Vagina (tissue), 2 donors: ENCODE measurements at regions not wholly inside any gene's neighbourhood (a gene's known extent, or its start where the extent isn't known, plus 50 kb on each side); places are given as distances from the start of the nearest gene placed in this dataset.
"Not testable (repeated sequence)": the region's sequence is repeated elsewhere in the genome, so short reads cannot be mapped to it uniquely, and the experiment has no call there.

ENCODE experiments used
- DNase-seq, 2 donors: peaks; one replicate each; pipeline ENCODE4 v3.0.0-alpha.2; 2017; ENCODE audit errors: extremely low spot score in 2 of 2
- H3K27ac ChIP-seq: fragments of 200-600 bp; sonication (generic); one replicate; pipeline ENCODE4 v1.5.1; 2019
- H3K27me3 ChIP-seq: fragments of 200-600 bp; sonication (generic); one replicate; pipeline ENCODE4 v1.5.1; 2019
- H3K36me3 ChIP-seq, 2 donors: fragments of 200-600 bp; sonication (generic); one replicate each; pipeline ENCODE4 v1.5.1; 2017 to 2019
- H3K4me1 ChIP-seq: fragments of 200-600 bp; sonication (generic); one replicate; pipeline ENCODE4 v1.5.1; 2019
- H3K4me3 ChIP-seq, 2 donors: fragments of 200-600 bp; sonication (generic); 1 replicate in 1 of 2; 2 replicates in 1 of 2; pipeline ENCODE4 v1.5.1; 2016 to 2019
- H3K9me3 ChIP-seq: fragments of 200-600 bp; sonication (generic); one replicate; pipeline ENCODE4 v1.5.1; 2019
- POLR2A ChIP-seq, 2 donors: fragments of 450-650 bp; IDR thresholded peaks; one replicate each; pipeline ENCODE4 v1.6.1; 2017; ENCODE audit warnings: antibody characterized with exemption in 2 of 2, mild to moderate bottlenecking in 2 of 2, moderate library complexity in 2 of 2
- POLR2AphosphoS5 ChIP-seq, 2 donors: sonication (generic); formaldehyde crosslinking; IDR thresholded peaks; one replicate each; pipeline ENCODE4 v1.9.0; 2017; ENCODE audit warnings: antibody characterized with exemption in 2 of 2, mild to moderate bottlenecking in 2 of 2, low read depth in 1 of 2; ENCODE audit not compliant: insufficient read depth in 1 of 2
- intact Hi-C: fragments of 100-400 bp; cut with DNase I; formaldehyde crosslinking; loops from one replicate; pipeline ENCODE4 v1.15.1; 2023
- TF ChIP-seq, protein P1 (sequence below), 3 experiments: fragments of 450-650 bp in 2 of 3; fragments of 200-600 bp in 1 of 3; sonication (generic) in 1 of 3; IDR thresholded peaks; one replicate each; pipeline ENCODE4 v1.5.1; 2017 to 2019; ENCODE audit warnings: antibody characterized with exemption in 3 of 3, mild to moderate bottlenecking in 2 of 3, moderate library complexity in 2 of 3

DNA sequence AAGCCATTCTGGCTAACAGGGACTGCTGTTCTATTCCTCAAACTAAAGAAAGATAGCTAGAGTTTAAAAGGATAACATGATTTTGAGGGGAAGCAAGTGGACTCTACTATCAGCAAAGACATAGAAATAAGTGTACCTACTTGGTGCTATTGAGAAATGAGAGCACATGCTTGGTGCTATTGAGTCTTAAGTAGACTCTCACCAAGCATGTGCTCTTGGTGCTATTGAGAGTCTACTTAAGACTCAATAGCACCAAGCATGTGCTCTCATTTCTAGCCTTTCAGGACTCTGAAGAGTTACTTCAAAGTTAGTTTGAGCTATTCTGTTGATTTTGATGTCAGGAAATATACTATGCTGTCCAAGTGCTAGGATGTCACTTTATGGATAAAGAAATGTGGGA lies 733.0 kb upstream of the ZWINT start:
- Histone ChIP-seq H3K4me1 (no peaks in the 10 kb centered on the region), H3K9me3 (no peaks in the 10 kb centered on the region), H3K36me3 (no peaks in the 10 kb centered on the region), H3K27me3 (no peaks in the 10 kb centered on the region), H3K27ac (no peak overlapping the region), H3K4me3 (no peak overlapping the region)
- intact Hi-C loops, result no loop called here
- TF ChIP-seq, protein P1, sequence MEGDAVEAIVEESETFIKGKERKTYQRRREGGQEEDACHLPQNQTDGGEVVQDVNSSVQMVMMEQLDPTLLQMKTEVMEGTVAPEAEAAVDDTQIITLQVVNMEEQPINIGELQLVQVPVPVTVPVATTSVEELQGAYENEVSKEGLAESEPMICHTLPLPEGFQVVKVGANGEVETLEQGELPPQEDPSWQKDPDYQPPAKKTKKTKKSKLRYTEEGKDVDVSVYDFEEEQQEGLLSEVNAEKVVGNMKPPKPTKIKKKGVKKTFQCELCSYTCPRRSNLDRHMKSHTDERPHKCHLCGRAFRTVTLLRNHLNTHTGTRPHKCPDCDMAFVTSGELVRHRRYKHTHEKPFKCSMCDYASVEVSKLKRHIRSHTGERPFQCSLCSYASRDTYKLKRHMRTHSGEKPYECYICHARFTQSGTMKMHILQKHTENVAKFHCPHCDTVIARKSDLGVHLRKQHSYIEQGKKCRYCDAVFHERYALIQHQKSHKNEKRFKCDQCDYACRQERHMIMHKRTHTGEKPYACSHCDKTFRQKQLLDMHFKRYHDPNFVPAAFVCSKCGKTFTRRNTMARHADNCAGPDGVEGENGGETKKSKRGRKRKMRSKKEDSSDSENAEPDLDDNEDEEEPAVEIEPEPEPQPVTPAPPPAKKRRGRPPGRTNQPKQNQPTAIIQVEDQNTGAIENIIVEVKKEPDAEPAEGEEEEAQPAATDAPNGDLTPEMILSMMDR (IDR thresholded peaks at IDR 0.05), result no peak
- TF ChIP-seq POLR2A (IDR thresholded peaks at IDR 0.05), result no peak
- TF ChIP-seq POLR2AphosphoS5 (IDR thresholded peaks at IDR 0.05; ENCODE audit: insufficient read depth in 1 of 2, low read depth in 1 of 2), result no peak
- no peak for DNase-seq

DNA sequence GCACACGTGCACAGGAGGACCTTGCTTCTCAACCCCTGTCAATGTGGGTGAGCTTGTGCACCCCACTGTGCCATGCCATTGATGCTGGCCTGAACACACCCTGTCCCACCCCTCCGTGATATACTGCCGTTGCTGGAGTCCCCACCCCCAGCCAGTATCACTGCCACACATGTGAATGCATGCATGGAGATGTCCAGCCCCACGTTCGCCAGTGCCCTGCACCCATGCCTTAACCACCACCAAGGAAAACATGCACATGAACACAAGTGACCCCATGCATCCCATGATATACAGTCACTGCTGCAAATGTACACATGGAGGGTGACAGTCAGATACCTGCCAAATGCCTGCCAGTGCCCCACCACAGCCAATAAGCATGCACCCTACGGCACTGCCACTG lies 692.5 kb upstream of the ZWINT start:
- peak in 1 of 2 donors; percentile 83 for DNase-seq
- Histone ChIP-seq H3K4me3 (no peak overlapping the region), H3K27ac (no peak overlapping the region), H3K36me3 (no peaks in the 10 kb centered on the region), H3K27me3 (no peaks in the 10 kb centered on the region), H3K4me1 (no peaks in the 10 kb centered on the region), H3K9me3 (no peaks in the 10 kb centered on the region)
- intact Hi-C loops, result no loop called here
- TF ChIP-seq POLR2A (IDR thresholded peaks at IDR 0.05) (no peak), POLR2AphosphoS5 (IDR thresholded peaks at IDR 0.05; ENCODE audit: insufficient read depth in 1 of 2, low read depth in 1 of 2) (no peak)
- TF ChIP-seq, protein P1 (IDR thresholded peaks at IDR 0.05), result no peak

DNA sequence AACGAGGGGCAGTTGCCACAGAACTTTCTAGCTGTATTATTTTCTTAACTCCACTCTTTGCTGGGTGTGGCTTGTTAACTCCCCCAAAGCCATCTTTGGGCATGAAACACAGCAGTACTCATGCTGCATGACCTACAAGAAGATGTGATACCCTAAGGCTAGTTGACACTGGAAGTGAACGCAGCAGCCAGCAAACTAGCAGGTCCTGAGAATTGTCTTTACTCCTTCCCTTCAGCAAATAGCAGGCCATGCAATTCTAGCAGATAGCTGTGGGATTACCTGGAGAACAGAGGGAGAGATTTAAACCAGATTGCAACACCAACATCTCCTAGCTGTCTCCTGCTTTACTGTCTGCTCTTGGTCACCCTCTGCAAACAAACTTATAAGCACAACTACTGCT lies 688.0 kb upstream of the ZWINT start:
- no peaks in the 10 kb centered on the region for H3K36me3 ChIP-seq
- intact Hi-C loops, result no loop called here
- H3K4me3 ChIP-seq, result no peak overlapping the region
- no peak for DNase-seq
- TF ChIP-seq, protein P1 (IDR thresholded peaks at IDR 0.05), result no peak
- no peak for TF ChIP-seq POLR2AphosphoS5 (IDR thresholded peaks at IDR 0.05; ENCODE audit: insufficient read depth in 1 of 2, low read depth in 1 of 2)
- TF ChIP-seq POLR2A (IDR thresholded peaks at IDR 0.05), result no peak
- no peak overlapping the region for H3K27ac ChIP-seq
- H3K9me3 ChIP-seq, result no peaks in the 10 kb centered on the region
- H3K4me1 ChIP-seq, result no peaks in the 10 kb centered on the region
- no peaks in the 10 kb centered on the region for H3K27me3 ChIP-seq

DNA sequence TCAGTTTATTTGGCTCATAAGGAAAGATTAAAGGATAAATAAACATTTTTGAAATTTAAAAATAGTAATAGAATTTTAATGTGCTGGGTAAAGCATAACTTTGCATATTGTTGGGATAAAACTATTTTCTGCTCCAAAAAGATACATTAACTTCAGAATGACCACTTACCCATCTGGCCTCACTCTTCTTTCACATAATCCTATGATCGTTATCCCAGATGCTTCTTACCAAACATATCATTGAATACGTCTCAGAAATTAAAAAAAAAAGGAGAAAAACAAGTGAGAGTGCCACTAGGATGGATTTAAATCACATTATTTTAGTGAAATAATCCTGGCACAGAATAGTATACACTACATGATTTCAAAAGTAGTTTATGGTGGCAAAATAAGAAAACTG lies 677.5 kb upstream of the ZWINT start:
- TF ChIP-seq, protein P1 (IDR thresholded peaks at IDR 0.05), result no peak
- TF ChIP-seq POLR2A (IDR thresholded peaks at IDR 0.05), result no peak
- no peak for TF ChIP-seq POLR2AphosphoS5 (IDR thresholded peaks at IDR 0.05; ENCODE audit: insufficient read depth in 1 of 2, low read depth in 1 of 2)
- Histone ChIP-seq H3K4me1 (no peaks in the 10 kb centered on the region), H3K9me3 (no peaks in the 10 kb centered on the region), H3K27ac (no peak overlapping the region), H3K36me3 (no peaks in the 10 kb centered on the region), H3K27me3 (no peaks in the 10 kb centered on the region), H3K4me3 (no peak overlapping the region)
- intact Hi-C loops, result no loop called here
- DNase-seq, result no peak

DNA sequence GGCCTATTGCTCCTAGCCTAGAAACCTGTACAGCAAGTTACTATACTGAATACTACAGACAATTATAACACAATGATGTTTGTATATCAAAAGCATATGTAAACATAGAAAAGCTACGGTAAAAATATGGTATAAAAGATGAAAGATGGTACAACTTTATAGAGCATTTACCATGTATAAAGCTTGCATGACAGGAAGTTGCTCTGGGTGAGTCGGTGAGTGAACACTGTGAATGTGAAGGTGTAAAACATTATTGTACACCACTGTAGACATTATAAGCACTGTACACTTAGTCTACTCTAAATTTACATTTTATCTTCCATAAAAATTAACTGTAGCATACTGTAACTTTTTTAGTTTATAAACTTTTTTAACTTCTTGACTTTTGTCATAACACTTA lies 674.3 kb upstream of the ZWINT start:
- no peaks in the 10 kb centered on the region for H3K9me3 ChIP-seq
- H3K4me3 ChIP-seq, result no peak overlapping the region
- intact Hi-C loops, result no loop called here
- no peak overlapping the region for H3K27ac ChIP-seq
- H3K4me1 ChIP-seq, result no peaks in the 10 kb centered on the region
- TF ChIP-seq POLR2A (IDR thresholded peaks at IDR 0.05) (no peak), POLR2AphosphoS5 (IDR thresholded peaks at IDR 0.05; ENCODE audit: insufficient read depth in 1 of 2, low read depth in 1 of 2) (no peak)
- TF ChIP-seq, protein P1 (IDR thresholded peaks at IDR 0.05), result no peak
- no peaks in the 10 kb centered on the region for H3K36me3 ChIP-seq
- no peaks in the 10 kb centered on the region for H3K27me3 ChIP-seq
- no peak for DNase-seq

DNA sequence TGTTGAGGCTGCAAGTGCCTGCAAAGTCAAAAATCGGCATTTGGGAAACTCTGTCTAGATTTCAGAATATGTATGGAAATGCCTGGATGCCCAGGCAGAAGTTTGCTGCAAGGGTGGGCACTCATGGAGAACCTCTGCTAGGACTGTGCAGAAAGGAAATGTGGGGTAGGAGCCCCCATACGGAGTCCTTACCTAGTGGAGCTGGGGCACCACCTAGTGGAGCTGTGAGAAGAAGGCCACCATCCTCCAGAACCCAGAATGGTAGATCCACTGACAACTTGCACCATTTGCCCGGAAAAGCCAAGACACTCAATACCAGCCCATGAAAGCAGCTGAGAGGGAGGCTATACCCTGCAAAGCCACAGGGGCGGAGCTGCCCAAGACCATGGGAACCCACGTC lies 671.2 kb upstream of the ZWINT start:
- DNase-seq, intact Hi-C loops, H3K4me1 ChIP-seq, H3K27ac ChIP-seq, H3K4me3 ChIP-seq, H3K36me3 ChIP-seq, H3K27me3 ChIP-seq, H3K9me3 ChIP-seq: not testable (repeated sequence)
